ENCODE measurements at regions not wholly inside any gene's neighbourhood (a gene's known extent, or its start where the extent isn't known, plus 50 kb on each side); places are given as distances from the start of the nearest gene placed in this dataset.

DNA sequence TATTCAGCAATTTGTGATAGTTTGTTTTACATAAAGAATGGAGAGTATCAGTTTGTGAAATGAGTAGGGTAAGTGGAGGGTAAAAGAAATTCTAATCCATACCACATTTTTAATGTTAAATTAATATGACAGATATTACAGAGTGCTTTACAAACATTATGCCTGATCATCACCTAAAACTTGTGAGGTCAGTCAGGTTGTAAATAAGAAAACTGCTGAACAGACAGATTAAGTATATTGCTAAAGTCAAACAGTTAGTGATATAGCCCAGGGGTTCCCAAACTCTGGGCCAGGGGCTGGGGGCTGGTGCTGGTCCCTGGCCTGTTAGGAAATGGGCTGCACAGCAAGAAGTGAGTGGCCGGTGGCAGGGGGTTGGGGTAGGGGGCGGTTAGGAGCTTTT lies 273.6 kb downstream of the TRAM1L1 start:
- TF ChIP-seq MAX (IDR thresholded peaks at IDR 0.05), result no peak
- no peak for TF ChIP-seq TAF1 (IDR thresholded peaks at IDR 0.05; ENCODE audit: low read depth)
- no peak for TF ChIP-seq REST (IDR thresholded peaks at IDR 0.05; ENCODE audit: low read depth)
- no peak for TF ChIP-seq TCF12 (IDR thresholded peaks at IDR 0.05; ENCODE audit: low read depth)
- TF ChIP-seq CREB1 (IDR thresholded peaks at IDR 0.05; ENCODE audit: low read depth), result no peak
- no peak for TF ChIP-seq RAD21 (IDR thresholded peaks at IDR 0.05; ENCODE audit: low read depth)
- no peak for TF ChIP-seq NFIC (IDR thresholded peaks at IDR 0.05)
- TF ChIP-seq ZBTB7A (IDR thresholded peaks at IDR 0.05; ENCODE audit: low read depth), result no peak
- TF ChIP-seq TEAD4 (IDR thresholded peaks at IDR 0.05), result no peak
- no peak for TF ChIP-seq CEBPB (IDR thresholded peaks at IDR 0.05)
- TF ChIP-seq EP300 (IDR thresholded peaks at IDR 0.05; ENCODE audit: borderline replicate concordance), result no peak
- no peak for TF ChIP-seq EGR1 (IDR thresholded peaks at IDR 0.05)
- TF ChIP-seq FOXM1 (IDR thresholded peaks at IDR 0.05; ENCODE audit: borderline replicate concordance, low read depth), result no peak
- TF ChIP-seq, protein P1, sequence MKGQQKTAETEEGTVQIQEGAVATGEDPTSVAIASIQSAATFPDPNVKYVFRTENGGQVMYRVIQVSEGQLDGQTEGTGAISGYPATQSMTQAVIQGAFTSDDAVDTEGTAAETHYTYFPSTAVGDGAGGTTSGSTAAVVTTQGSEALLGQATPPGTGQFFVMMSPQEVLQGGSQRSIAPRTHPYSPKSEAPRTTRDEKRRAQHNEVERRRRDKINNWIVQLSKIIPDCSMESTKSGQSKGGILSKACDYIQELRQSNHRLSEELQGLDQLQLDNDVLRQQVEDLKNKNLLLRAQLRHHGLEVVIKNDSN (IDR thresholded peaks at IDR 0.05), result no peak

- no peak for TF ChIP-seq FOXM1 (IDR thresholded peaks at IDR 0.05; ENCODE audit: borderline replicate concordance, low read depth)
- TF ChIP-seq YY1 (IDR thresholded peaks at IDR 0.05; ENCODE audit: low read depth), result no peak
- TF ChIP-seq ZBTB7A (IDR thresholded peaks at IDR 0.05; ENCODE audit: low read depth), result no peak
Observed at GRCh38 chr4:116796022-116796421, 289.4 kb downstream of the TRAM1L1 start.

GRCh38 chr4:116788723-116789122 lies 296.7 kb downstream of the TRAM1L1 start:
- TF ChIP-seq FOXM1 (IDR thresholded peaks at IDR 0.05; ENCODE audit: borderline replicate concordance, low read depth) (no peak), EGR1 (IDR thresholded peaks at IDR 0.05) (no peak), CEBPB (IDR thresholded peaks at IDR 0.05) (no peak)

DNA sequence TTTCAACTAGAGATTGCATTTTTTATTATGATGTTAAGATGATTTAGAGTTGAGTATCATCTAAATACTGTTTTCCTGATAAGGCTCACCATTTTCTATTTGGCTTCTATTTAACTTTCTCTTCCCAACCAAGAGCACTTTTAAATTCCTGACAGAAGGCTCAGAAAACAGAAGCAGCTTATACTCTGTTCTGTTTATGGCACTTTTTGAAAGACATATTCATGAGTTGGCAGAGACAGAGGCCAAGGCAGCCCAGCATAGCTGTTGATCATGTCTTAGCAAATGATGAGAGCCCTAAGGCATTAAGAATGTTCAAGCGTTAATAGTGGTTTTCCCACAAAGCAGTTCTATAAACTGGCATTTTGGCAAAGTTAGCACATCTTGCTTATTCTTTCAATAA lies 330.3 kb downstream of the TRAM1L1 start:
- no peak for TF ChIP-seq ZBTB7A (IDR thresholded peaks at IDR 0.05; ENCODE audit: low read depth)
- no peak for TF ChIP-seq CEBPB (IDR thresholded peaks at IDR 0.05)
- no peak for TF ChIP-seq CREB1 (IDR thresholded peaks at IDR 0.05; ENCODE audit: low read depth)
- TF ChIP-seq MAX (IDR thresholded peaks at IDR 0.05), result no peak
- TF ChIP-seq NFIC (IDR thresholded peaks at IDR 0.05), result no peak
- no peak for TF ChIP-seq EGR1 (IDR thresholded peaks at IDR 0.05)
- TF ChIP-seq REST (IDR thresholded peaks at IDR 0.05; ENCODE audit: low read depth), result no peak

GRCh38 chr4:116752027-116752426 lies 333.3 kb downstream of the TRAM1L1 start:
- TF ChIP-seq MAX (IDR thresholded peaks at IDR 0.05), result no peak
- no peak for TF ChIP-seq EP300 (IDR thresholded peaks at IDR 0.05; ENCODE audit: borderline replicate concordance)
- no peak for TF ChIP-seq EGR1 (IDR thresholded peaks at IDR 0.05)
- TF ChIP-seq REST (IDR thresholded peaks at IDR 0.05; ENCODE audit: low read depth), result no peak
- no peak for TF ChIP-seq TAF1 (IDR thresholded peaks at IDR 0.05; ENCODE audit: low read depth)
- TF ChIP-seq TCF12 (IDR thresholded peaks at IDR 0.05; ENCODE audit: low read depth), result no peak
- no peak for TF ChIP-seq YY1 (IDR thresholded peaks at IDR 0.05; ENCODE audit: low read depth)
- TF ChIP-seq FOXM1 (IDR thresholded peaks at IDR 0.05; ENCODE audit: borderline replicate concordance, low read depth), result no peak
- no peak for TF ChIP-seq NFIC (IDR thresholded peaks at IDR 0.05)
- TF ChIP-seq CEBPB (IDR thresholded peaks at IDR 0.05), result no peak
- TF ChIP-seq ZBTB7A (IDR thresholded peaks at IDR 0.05; ENCODE audit: low read depth), result no peak
- no peak for TF ChIP-seq TEAD4 (IDR thresholded peaks at IDR 0.05)
